Mesenchymal stem cell (in vitro differentiated cells and primary cell): ENCODE measurements at regions not wholly inside any gene's neighbourhood (a gene's known extent, or its start where the extent isn't known, plus 50 kb on each side); places are given as distances from the start of the nearest gene placed in this dataset.

ENCODE experiments used
- DNase-seq: peaks from one replicate; pipeline ENCODE4 v3.0.0-alpha.2; 2013
- H2AFZ ChIP-seq: one replicate; pipeline ENCODE4 v1.6.1; 2013; ENCODE audit warnings: low read depth, mild to moderate bottlenecking, control low read depth, inconsistent platforms, low read length, moderate library complexity
- H2AK5ac ChIP-seq: 2 replicates; pipeline ENCODE4 v1.6.1; 2013; ENCODE audit warnings: low read length, moderate library complexity, mild to moderate bottlenecking, inconsistent platforms; ENCODE audit not compliant: severe bottlenecking
- H2BK120ac ChIP-seq: one replicate; pipeline ENCODE4 v1.6.1; 2013; ENCODE audit warnings: low read depth, mild to moderate bottlenecking, inconsistent platforms, low read length, moderate library complexity
- H2BK12ac ChIP-seq, 2 experiments: one replicate each; pipeline ENCODE4 v1.6.1; 2013; ENCODE audit warnings: inconsistent platforms in 2 of 2, low read length in 2 of 2, mild to moderate bottlenecking in 2 of 2, moderate library complexity in 2 of 2, control low read depth in 1 of 2
- H2BK15ac ChIP-seq: one replicate; pipeline ENCODE4 v1.6.1; 2013; ENCODE audit warnings: mild to moderate bottlenecking, low read depth, inconsistent platforms; ENCODE audit not compliant: poor library complexity, severe bottlenecking
- H2BK5ac ChIP-seq: 2 replicates; pipeline ENCODE4 v1.6.1; 2013; ENCODE audit warnings: low read depth, mild to moderate bottlenecking, low read length, control low read depth, inconsistent platforms; ENCODE audit not compliant: poor library complexity, severe bottlenecking
- H3K14ac ChIP-seq, 2 experiments: one replicate each; pipeline ENCODE4 v1.6.1; 2013; ENCODE audit warnings: inconsistent platforms in 2 of 2, low read length in 2 of 2, control low read depth in 1 of 2, mild to moderate bottlenecking in 1 of 2, moderate library complexity in 1 of 2
- H3K18ac ChIP-seq, 2 experiments: one replicate each; pipeline ENCODE4 v1.6.1; 2013; ENCODE audit warnings: inconsistent platforms in 2 of 2, low read length in 2 of 2, control low read depth in 1 of 2, low read depth in 1 of 2, mild to moderate bottlenecking in 1 of 2
- H3K23ac ChIP-seq, 2 experiments: one replicate each; pipeline ENCODE4 v1.6.1; 2013; ENCODE audit warnings: inconsistent platforms in 2 of 2, low read length in 2 of 2, mild to moderate bottlenecking in 2 of 2, moderate library complexity in 2 of 2, control low read depth in 1 of 2
- H3K27ac ChIP-seq: 2 replicates; pipeline ENCODE4 v1.5.1; 2013; ENCODE audit warnings: mild to moderate bottlenecking, moderate library complexity, low read length, control low read depth, inconsistent platforms; ENCODE audit not compliant: poor library complexity, severe bottlenecking
- H3K27me3 ChIP-seq, 2 experiments: 2 replicates each; pipeline versions ENCODE4 v1.6.1 to v1.7.0; 2013; ENCODE audit warnings: low read length in 2 of 2, mild to moderate bottlenecking in 2 of 2, moderate library complexity in 2 of 2, control low read depth in 1 of 2, inconsistent platforms in 1 of 2; ENCODE audit not compliant: control insufficient read depth in 1 of 2, insufficient read depth in 1 of 2
- H3K36me3 ChIP-seq, 2 experiments: 2 replicates each; pipeline versions ENCODE4 v1.6.1 to v1.7.0; 2013; ENCODE audit warnings: low read length in 2 of 2, control low read depth in 1 of 2, inconsistent platforms in 1 of 2, low read depth in 1 of 2, mild to moderate bottlenecking in 1 of 2; ENCODE audit not compliant: insufficient read depth in 2 of 2, control insufficient read depth in 1 of 2
- H3K4ac ChIP-seq, 2 experiments: one replicate each; pipeline ENCODE4 v1.6.1; 2013; ENCODE audit warnings: inconsistent platforms in 2 of 2, low read length in 2 of 2, mild to moderate bottlenecking in 2 of 2, moderate library complexity in 2 of 2, control low read depth in 1 of 2, low read depth in 1 of 2
- H3K4me1 ChIP-seq: 2 replicates; pipeline ENCODE4 v1.6.1; 2013; ENCODE audit warnings: low read depth, low read length, control low read depth; ENCODE audit not compliant: control insufficient read depth, insufficient read depth
- H3K4me2 ChIP-seq: 2 replicates; pipeline ENCODE4 v1.6.1; 2013; ENCODE audit warnings: low read length, mild to moderate bottlenecking, inconsistent platforms; ENCODE audit not compliant: poor library complexity, severe bottlenecking
- H3K4me3 ChIP-seq, 2 experiments: 2 replicates each; pipeline versions ENCODE4 v1.5.1 to v1.7.0; 2013; ENCODE audit warnings: low read length in 2 of 2, mild to moderate bottlenecking in 2 of 2, control low read depth in 1 of 2, low read depth in 1 of 2; ENCODE audit not compliant: insufficient read depth in 1 of 2
- H3K79me1 ChIP-seq: replicated peaks from 2 replicates; pipeline ENCODE4 v1.6.1; 2013; ENCODE audit warnings: mild to moderate bottlenecking, control low read depth, low read length, inconsistent platforms; ENCODE audit not compliant: poor library complexity, severe bottlenecking
- H3K9ac ChIP-seq: 2 replicates; pipeline ENCODE4 v1.7.0; 2013; ENCODE audit warnings: mild to moderate bottlenecking, low read length, moderate library complexity
- H3K9me3 ChIP-seq: 2 replicates; pipeline ENCODE4 v1.7.0; 2013; ENCODE audit warnings: mild to moderate bottlenecking, low read length; ENCODE audit not compliant: control insufficient read depth
- H4K8ac ChIP-seq: one replicate; pipeline ENCODE4 v1.6.1; 2013; ENCODE audit warnings: inconsistent platforms, mild to moderate bottlenecking, low read length, moderate library complexity
- H4K91ac ChIP-seq: one replicate; pipeline ENCODE4 v1.6.1; 2013; ENCODE audit warnings: mild to moderate bottlenecking, low read length, inconsistent platforms
- WGBS: methylation state at CpG from one replicate; pipeline ENCODE4 v1.1.7; 2013; ENCODE audit warnings: mixed read lengths; 5-methylcytosine and 5-hydroxymethylcytosine counted together

DNA sequence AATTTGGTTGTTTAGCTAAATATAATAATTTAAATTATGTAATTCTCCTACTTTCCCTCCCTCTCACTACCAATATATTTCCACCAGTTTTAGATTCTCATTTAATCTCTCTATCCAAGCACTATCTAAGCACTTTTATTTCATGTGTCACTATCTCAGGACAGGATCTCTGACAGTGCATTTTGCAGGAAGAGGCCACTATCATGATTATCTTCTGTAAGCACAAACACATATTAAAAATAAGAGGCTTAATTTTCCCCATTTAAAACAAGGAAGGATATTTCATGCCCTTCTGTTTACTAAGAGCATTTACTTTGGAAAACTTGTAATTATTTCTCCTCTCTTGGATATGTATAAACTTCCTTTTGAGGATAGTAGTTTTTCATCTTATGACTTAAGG lies 726.2 kb upstream of the ZNF804A start:
- Histone ChIP-seq H3K4me3 (no peak overlapping the region), H4K91ac (no peak overlapping the region), H3K36me3 (no peaks in the 10 kb centered on the region), H3K9me3 (peaks cover 9% of the 10 kb centered on the region), H3K4me2 (no peak overlapping the region), H3K23ac (no peak overlapping the region), H2BK120ac (no peak overlapping the region), H2AFZ (no peak overlapping the region), H3K27ac (no peak overlapping the region), H3K18ac (no peak overlapping the region), H3K4me1 (no peaks in the 10 kb centered on the region), H2BK5ac (no peak overlapping the region), H2BK12ac (no peak overlapping the region), H3K4ac (no peak overlapping the region), H3K14ac (no peak overlapping the region), H3K9ac (no peak overlapping the region), H4K8ac (no peak overlapping the region), H2BK15ac (no peak overlapping the region), H2AK5ac (no peak overlapping the region), H3K79me1 (no peaks in the 10 kb centered on the region), H3K27me3 (no peaks in the 10 kb centered on the region)
- DNase-seq: no peak

DNA sequence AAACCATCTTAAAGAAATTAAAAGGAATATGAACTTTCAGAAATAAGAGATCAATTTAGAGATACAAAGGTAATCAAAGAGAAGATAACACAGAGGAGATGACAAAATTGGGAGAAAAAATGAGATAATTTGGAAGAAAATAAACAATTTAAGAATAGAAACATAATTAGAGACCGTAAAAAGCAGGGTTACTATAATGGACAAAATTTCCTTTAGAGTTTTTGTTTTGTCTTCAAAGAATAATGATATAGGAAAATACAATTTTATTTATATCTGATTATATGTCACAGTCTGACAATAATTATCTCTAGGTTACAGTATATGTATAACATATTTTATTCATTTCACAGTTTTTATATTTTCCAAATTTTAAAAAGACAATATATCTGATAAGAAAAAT lies 716.4 kb upstream of the ZNF804A start:
- Histone ChIP-seq H3K4ac (no peak overlapping the region), H2BK120ac (no peak overlapping the region), H2BK15ac (no peak overlapping the region), H3K23ac (no peak overlapping the region), H3K4me3 (no peak overlapping the region), H4K8ac (no peak overlapping the region), H3K79me1 (no peaks in the 10 kb centered on the region), H3K27ac (no peak overlapping the region), H3K9me3 (peaks cover 31% of the 10 kb centered on the region), H2AK5ac (no peak overlapping the region), H2AFZ (no peak overlapping the region), H3K9ac (no peak overlapping the region), H3K18ac (no peak overlapping the region), H2BK5ac (no peak overlapping the region), H3K27me3 (no peaks in the 10 kb centered on the region), H4K91ac (no peak overlapping the region), H2BK12ac (no peak overlapping the region), H3K14ac (no peak overlapping the region), H3K4me1 (no peaks in the 10 kb centered on the region), H3K36me3 (no peaks in the 10 kb centered on the region), H3K4me2 (no peak overlapping the region)
- no CpG with 5 or more reads among the region's 1 CpG for WGBS
- no peak for DNase-seq

DNA sequence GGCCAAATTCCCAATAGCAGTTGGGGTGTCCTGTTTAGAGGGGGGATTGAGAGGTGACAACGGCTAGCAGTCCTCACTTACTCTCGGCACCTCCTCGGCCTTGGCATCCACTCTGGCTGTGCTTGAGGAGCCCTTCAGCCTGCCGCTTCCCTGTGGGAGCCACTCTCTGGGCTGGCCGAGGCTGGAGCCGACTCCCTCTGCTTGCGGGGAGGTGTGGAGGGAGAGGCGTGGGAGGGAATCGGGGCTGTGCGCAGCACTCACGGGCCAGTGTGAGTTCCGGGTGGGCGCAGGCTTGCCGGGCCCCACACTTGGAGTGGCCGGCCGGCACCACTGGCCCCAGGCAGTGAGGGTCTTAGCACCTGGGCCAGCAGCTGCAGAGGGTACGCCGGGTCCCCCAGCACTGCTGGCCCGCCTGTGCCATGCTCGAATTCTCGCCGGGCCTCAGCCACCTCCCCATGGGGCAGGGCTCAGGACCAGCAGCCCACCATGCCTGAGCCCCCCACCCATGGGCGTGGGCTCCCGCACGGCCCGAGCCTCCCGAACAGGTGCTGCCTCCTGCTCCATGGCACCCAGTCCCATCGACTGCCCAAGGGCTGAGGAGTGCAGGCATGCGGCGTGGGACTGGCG lies 705.9 kb upstream of the ZNF804A start:
- Histone ChIP-seq H4K91ac (no peak overlapping the region), H4K8ac (no peak overlapping the region), H3K18ac (no peak overlapping the region), H3K9me3 (no peaks in the 10 kb centered on the region), H3K27ac (no peak overlapping the region), H2AFZ (no peak overlapping the region), H3K79me1 (no peaks in the 10 kb centered on the region), H2AK5ac (no peak overlapping the region), H3K4ac (no peak overlapping the region), H2BK12ac (no peak overlapping the region), H3K14ac (no peak overlapping the region), H3K36me3 (no peaks in the 10 kb centered on the region), H3K27me3 (no peaks in the 10 kb centered on the region), H3K23ac (no peak overlapping the region), H3K4me1 (no peaks in the 10 kb centered on the region), H2BK120ac (no peak overlapping the region), H3K4me3 (no peak overlapping the region), H3K9ac (no peak overlapping the region), H2BK15ac (no peak overlapping the region), H2BK5ac (no peak overlapping the region), H3K4me2 (no peak overlapping the region)
- no peak for DNase-seq
- 95% methylated on average over 31 of the region's 31 CpGs for WGBS

DNA sequence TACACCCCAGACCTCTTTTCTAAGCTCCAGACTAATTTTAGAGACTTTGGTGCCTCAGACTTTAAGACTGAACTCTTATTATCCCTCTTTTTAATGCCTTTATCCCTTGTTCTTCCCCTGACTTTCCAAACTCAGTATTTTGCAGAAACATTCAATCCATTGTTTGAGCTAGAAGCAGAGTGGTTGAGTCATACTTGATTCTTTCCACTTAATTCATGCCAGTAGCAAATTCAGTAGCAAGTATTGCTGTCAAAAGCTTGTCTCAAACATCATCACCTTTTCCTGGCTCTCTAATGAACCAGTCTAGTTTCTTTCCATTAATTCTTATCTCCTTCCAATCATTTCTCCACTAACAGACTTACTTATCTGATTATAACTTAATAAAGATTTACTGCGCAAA lies 699.7 kb upstream of the ZNF804A start:
- H3K18ac ChIP-seq: no peak overlapping the region
- H3K23ac ChIP-seq: no peak overlapping the region
- H3K79me1 ChIP-seq: no peaks in the 10 kb centered on the region
- H3K4me1 ChIP-seq: no peaks in the 10 kb centered on the region
- no peak overlapping the region for H2AFZ ChIP-seq
- H3K36me3 ChIP-seq: no peaks in the 10 kb centered on the region
- H3K4ac ChIP-seq: no peak overlapping the region
- H3K27ac ChIP-seq: no peak overlapping the region
- WGBS: no CpG with 5 or more reads among the region's 1 CpG
- no peak overlapping the region for H3K4me3 ChIP-seq
- H2BK15ac ChIP-seq: no peak overlapping the region
- no peak overlapping the region for H4K91ac ChIP-seq
- H4K8ac ChIP-seq: no peak overlapping the region
- H3K27me3 ChIP-seq: no peaks in the 10 kb centered on the region
- H2BK120ac ChIP-seq: no peak overlapping the region
- no peaks in the 10 kb centered on the region for H3K9me3 ChIP-seq
- H3K4me2 ChIP-seq: no peak overlapping the region
- DNase-seq: no peak
- no peak overlapping the region for H2BK12ac ChIP-seq
- no peak overlapping the region for H3K9ac ChIP-seq
- no peak overlapping the region for H2AK5ac ChIP-seq
- H2BK5ac ChIP-seq: no peak overlapping the region
- no peak overlapping the region for H3K14ac ChIP-seq
